HG02798 (cell line): ENCODE measurements at regions not wholly inside any gene's neighbourhood (a gene's known extent, or its start where the extent isn't known, plus 50 kb on each side); places are given as distances from the start of the nearest gene placed in this dataset.

Source experiments
- ATAC-seq: cut with Tn5 transposase; IDR thresholded peaks from one replicate; pipeline ENCODE4 v1.9.1; 2021; ENCODE audit warnings: mild to moderate bottlenecking; ENCODE audit not compliant: unreplicated experiment, poor library complexity

- ATAC-seq = no peak
Observed at GRCh38 chr10:129393812-129394211, 73.2 kb upstream of the MGMT start.

GRCh38 chr10:129394518-129395328 lies 72.3 kb upstream of the MGMT start:
- no peak for ATAC-seq

GRCh38 chr10:129396021-129396722 lies 70.9 kb upstream of the MGMT start:
- ATAC-seq = no peak

GRCh38 chr10:129397198-129397974 lies 69.7 kb upstream of the MGMT start:
- ATAC-seq = no peak

GRCh38 chr10:129398711-129399141 lies 68.3 kb upstream of the MGMT start:
- ATAC-seq = no peak

GRCh38 chr10:129400426-129400825 lies 66.6 kb upstream of the MGMT start:
- ATAC-seq = no peak

GRCh38 chr10:129402459-129402858 lies 64.6 kb upstream of the MGMT start:
- ATAC-seq = no peak

GRCh38 chr10:129404091-129404490 lies 63.0 kb upstream of the MGMT start:
- ATAC-seq = no peak

GRCh38 chr10:129405389-129405788 lies 61.7 kb upstream of the MGMT start:
- ATAC-seq = no peak

GRCh38 chr10:129410688-129411392 lies 56.2 kb upstream of the MGMT start:
- no peak for ATAC-seq

GRCh38 chr10:129411393-129411705 lies 55.7 kb upstream of the MGMT start:
- ATAC-seq = no peak

GRCh38 chr10:129411772-129412171 lies 55.3 kb upstream of the MGMT start:
- no peak for ATAC-seq

- no peak for ATAC-seq
Observed at GRCh38 chr10:129413024-129413423, 54.0 kb upstream of the MGMT start.

GRCh38 chr10:129415215-129416140 lies 51.6 kb upstream of the MGMT start:
- no peak for ATAC-seq

- no peak for ATAC-seq
Observed at GRCh38 chr10:129416155-129416554, 50.9 kb upstream of the MGMT start.

- ATAC-seq = no peak
Observed at GRCh38 chr10:129416956-129417765, 49.9 kb upstream of the MGMT start.
